Esophagus squamous epithelium (tissue), 4 donors: ENCODE measurements at regions not wholly inside any gene's neighbourhood (a gene's known extent, or its start where the extent isn't known, plus 50 kb on each side); places are given as distances from the start of the nearest gene placed in this dataset.

Source experiments
- POLR2A ChIP-seq, 4 donors: fragments of 450-650 bp; IDR thresholded peaks; one replicate each; pipeline ENCODE4 v1.6.1; 2017; ENCODE audit warnings: antibody characterized with exemption in 4 of 4, mild to moderate bottlenecking in 4 of 4, moderate library complexity in 3 of 4
- TF ChIP-seq, protein P1 (sequence below), 6 experiments: fragments of 450-650 bp in 4 of 6; fragments of 200-600 bp in 2 of 6; sonication (generic) in 2 of 6; IDR thresholded peaks; one replicate each; pipeline ENCODE4 v1.5.1; 2016 to 2019; ENCODE audit warnings: antibody characterized with exemption in 6 of 6, mild to moderate bottlenecking in 4 of 6, moderate library complexity in 4 of 6

DNA sequence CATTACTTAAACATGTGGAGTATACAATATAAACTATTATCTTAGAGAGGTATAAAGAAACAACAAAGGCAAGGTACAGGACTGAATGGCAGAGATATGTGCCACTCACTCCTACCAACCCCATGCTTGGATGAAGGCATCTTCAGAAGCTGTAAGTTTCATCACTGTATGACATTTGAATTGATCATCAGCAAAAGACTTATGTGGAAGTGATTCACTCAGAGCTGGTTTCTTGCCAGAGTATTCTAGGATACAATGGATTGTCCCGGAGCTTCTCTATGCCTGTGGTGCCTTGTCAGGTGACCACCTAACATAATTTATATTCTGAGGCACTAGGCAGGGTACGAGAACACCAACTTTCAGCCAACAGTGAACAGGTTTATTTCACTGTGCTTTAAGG, 392.2 kb downstream of the PPP1R2C start:
- TF ChIP-seq, protein P1, sequence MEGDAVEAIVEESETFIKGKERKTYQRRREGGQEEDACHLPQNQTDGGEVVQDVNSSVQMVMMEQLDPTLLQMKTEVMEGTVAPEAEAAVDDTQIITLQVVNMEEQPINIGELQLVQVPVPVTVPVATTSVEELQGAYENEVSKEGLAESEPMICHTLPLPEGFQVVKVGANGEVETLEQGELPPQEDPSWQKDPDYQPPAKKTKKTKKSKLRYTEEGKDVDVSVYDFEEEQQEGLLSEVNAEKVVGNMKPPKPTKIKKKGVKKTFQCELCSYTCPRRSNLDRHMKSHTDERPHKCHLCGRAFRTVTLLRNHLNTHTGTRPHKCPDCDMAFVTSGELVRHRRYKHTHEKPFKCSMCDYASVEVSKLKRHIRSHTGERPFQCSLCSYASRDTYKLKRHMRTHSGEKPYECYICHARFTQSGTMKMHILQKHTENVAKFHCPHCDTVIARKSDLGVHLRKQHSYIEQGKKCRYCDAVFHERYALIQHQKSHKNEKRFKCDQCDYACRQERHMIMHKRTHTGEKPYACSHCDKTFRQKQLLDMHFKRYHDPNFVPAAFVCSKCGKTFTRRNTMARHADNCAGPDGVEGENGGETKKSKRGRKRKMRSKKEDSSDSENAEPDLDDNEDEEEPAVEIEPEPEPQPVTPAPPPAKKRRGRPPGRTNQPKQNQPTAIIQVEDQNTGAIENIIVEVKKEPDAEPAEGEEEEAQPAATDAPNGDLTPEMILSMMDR (IDR thresholded peaks at IDR 0.05): no peak
- no peak for TF ChIP-seq POLR2A (IDR thresholded peaks at IDR 0.05)
